ENCODE measurements at regions not wholly inside any gene's neighbourhood (a gene's known extent, or its start where the extent isn't known, plus 50 kb on each side); places are given as distances from the start of the nearest gene placed in this dataset.

- in situ Hi-C loops (cut with MboI; ENCODE audit: low sequenced_read_pairs): no loop called here
Observed at GRCh38 chr11:95693298-95693697, 96.3 kb downstream of the FAM76B start.

GRCh38 chr11:95692526-95693260, 96.9 kb downstream of the FAM76B start:
- in situ Hi-C loops (cut with MboI; ENCODE audit: low sequenced_read_pairs): no loop called here

GRCh38 chr11:95690100-95690499, 99.5 kb downstream of the FAM76B start:
- in situ Hi-C loops (cut with MboI; ENCODE audit: low sequenced_read_pairs): no loop called here

GRCh38 chr11:95688501-95689222, 100.9 kb downstream of the FAM76B start:
- in situ Hi-C loops (cut with MboI; ENCODE audit: low sequenced_read_pairs): no loop called here

GRCh38 chr11:95688015-95688414, 101.6 kb downstream of the FAM76B start:
- in situ Hi-C loops (cut with MboI; ENCODE audit: low sequenced_read_pairs): no loop called here

- in situ Hi-C loops (cut with MboI; ENCODE audit: low sequenced_read_pairs): no loop called here
Observed at GRCh38 chr11:95686265-95686664, 103.3 kb downstream of the FAM76B start.

GRCh38 chr11:95684701-95685100, 104.9 kb downstream of the FAM76B start:
- in situ Hi-C loops (cut with MboI; ENCODE audit: low sequenced_read_pairs): no loop called here

GRCh38 chr11:95684170-95684569, 105.4 kb downstream of the FAM76B start:
- in situ Hi-C loops (cut with MboI; ENCODE audit: low sequenced_read_pairs): no loop called here

GRCh38 chr11:95682552-95682951, 107.0 kb downstream of the FAM76B start:
- in situ Hi-C loops (cut with MboI; ENCODE audit: low sequenced_read_pairs): no loop called here

- in situ Hi-C loops (cut with MboI; ENCODE audit: low sequenced_read_pairs): no loop called here
Observed at GRCh38 chr11:95680169-95680929, 109.2 kb downstream of the FAM76B start.

GRCh38 chr11:95678988-95679387, 110.6 kb downstream of the FAM76B start:
- in situ Hi-C loops (cut with MboI; ENCODE audit: low sequenced_read_pairs): no loop called here

GRCh38 chr11:95676308-95676707, 113.3 kb downstream of the FAM76B start:
- in situ Hi-C loops (cut with MboI; ENCODE audit: low sequenced_read_pairs): no loop called here

GRCh38 chr11:95675585-95675984, 114.0 kb downstream of the FAM76B start:
- in situ Hi-C loops (cut with MboI; ENCODE audit: low sequenced_read_pairs): no loop called here

GRCh38 chr11:95674657-95675358, 114.8 kb downstream of the FAM76B start:
- in situ Hi-C loops (cut with MboI; ENCODE audit: low sequenced_read_pairs): no loop called here

- in situ Hi-C loops (cut with MboI; ENCODE audit: low sequenced_read_pairs): no loop called here
Observed at GRCh38 chr11:95671768-95672167, 117.8 kb downstream of the FAM76B start.

- in situ Hi-C loops (cut with MboI; ENCODE audit: low sequenced_read_pairs): no loop called here
Observed at GRCh38 chr11:95668131-95668530, 121.5 kb downstream of the FAM76B start.

- in situ Hi-C loops (cut with MboI; ENCODE audit: low sequenced_read_pairs): no loop called here
Observed at GRCh38 chr11:95661162-95661561, 128.4 kb downstream of the FAM76B start.

- in situ Hi-C loops (cut with MboI; ENCODE audit: low sequenced_read_pairs): no loop called here
Observed at GRCh38 chr11:95660038-95660437, 129.5 kb downstream of the FAM76B start.

- in situ Hi-C loops (cut with MboI; ENCODE audit: low sequenced_read_pairs): no loop called here
Observed at GRCh38 chr11:95659088-95659487, 130.5 kb downstream of the FAM76B start.

GRCh38 chr11:95655536-95655935, 134.0 kb downstream of the FAM76B start:
- in situ Hi-C loops (cut with MboI; ENCODE audit: low sequenced_read_pairs): no loop called here

- in situ Hi-C loops (cut with MboI; ENCODE audit: low sequenced_read_pairs): no loop called here
Observed at GRCh38 chr11:95653680-95654079, 135.9 kb downstream of the FAM76B start.
